Heart right ventricle (tissue), 16 donors: ENCODE measurements at regions not wholly inside any gene's neighbourhood (a gene's known extent, or its start where the extent isn't known, plus 50 kb on each side); places are given as distances from the start of the nearest gene placed in this dataset.

Source experiments
- ATAC-seq, 8 donors: fragments of 200-7000 bp; cut with Tn5 transposase; one replicate each; pipeline ENCODE4 v1.9.1; 2020; ENCODE audit warnings: mild to moderate bottlenecking in 8 of 8, moderate library complexity in 8 of 8, moderate number of reproducible peaks in 1 of 8
- DNase-seq, 2 donors: peaks; one replicate each; pipeline ENCODE4 v3.0.0-alpha.2; 2020
- H3K27ac ChIP-seq, 10 donors: fragments of 200-600 bp; sonication (generic) in 2 of 10; one replicate each; pipeline versions ENCODE4 v1.5.0 to v1.8.0; 2020 to 2022; ENCODE audit warnings: mild to moderate bottlenecking in 3 of 10
- H3K27me3 ChIP-seq, 7 donors: fragments of 200-600 bp; one replicate each; pipeline ENCODE4 v1.8.0; 2021 to 2022; ENCODE audit warnings: mild to moderate bottlenecking in 2 of 7
- H3K36me3 ChIP-seq, 9 donors: fragments of 200-600 bp; sonication (generic) in 1 of 9; one replicate each; pipeline versions ENCODE4 v1.5.0 to v1.8.0; 2020 to 2022; ENCODE audit warnings: mild to moderate bottlenecking in 2 of 9
- H3K4me1 ChIP-seq, 9 donors: fragments of 200-600 bp; sonication (generic) in 1 of 9; one replicate each; pipeline versions ENCODE4 v1.5.0 to v1.8.0; 2020 to 2022; ENCODE audit warnings: mild to moderate bottlenecking in 4 of 9
- H3K4me3 ChIP-seq, 10 donors: fragments of 200-600 bp; sonication (generic) in 2 of 10; one replicate each; pipeline versions ENCODE4 v1.5.0 to v1.8.0; 2020 to 2022; ENCODE audit warnings: mild to moderate bottlenecking in 7 of 10, moderate library complexity in 2 of 10
- H3K9me3 ChIP-seq, 11 donors: fragments of 200-600 bp in 10 of 11; sonication (generic) in 2 of 11; one replicate each; pipeline versions ENCODE4 v1.5.0 to v1.8.0; 2013 to 2022; ENCODE audit warnings: mild to moderate bottlenecking in 2 of 11, control low read depth in 1 of 11, moderate library complexity in 1 of 11
- CTCF ChIP-seq, 9 donors: fragments of 200-600 bp; sonication (generic) in 2 of 9; IDR thresholded peaks; one replicate each; pipeline versions ENCODE4 v1.5.0 to v1.8.0; 2021 to 2022; ENCODE audit warnings: antibody characterized with exemption in 9 of 9, mild to moderate bottlenecking in 5 of 9, moderate library complexity in 1 of 9
- WGBS, 2 donors: extraction: QIAGEN DNeasy Blood & Tissue Kit; methylation state at CpG; one replicate each; pipeline ENCODE4 v1.1.7; 2013; ENCODE audit warnings: inconsistent platforms in 1 of 2; 5-methylcytosine and 5-hydroxymethylcytosine counted together
- intact Hi-C, 10 donors: fragments of 100-400 bp; cut with DNase I; formaldehyde crosslinking; loops; one replicate each; pipeline versions ENCODE4 v1.11.1 to v1.14.2; 2022
- donor health status: Arrhythmogenic right ventricular cardiomyopathy.
- donor health status: ischemic (EF 13 %, LVEDD 7.1; RV severe dilation, severe dysfunction).
- donor health status: healthy with polysubstance abuse.
- donor health status: DM: no; HTN: yes; CAD: no.
- donor health status: DM: no; HTN: no; CAD: no.
- donor health status: ischemic (EF 25% LVEDD 6.9; RV normal size, moderate dysfunction).
- donor health status: ischemic (EF 25% LVEDD 5.7; RV mildly dilated, moderate dysfunction).
- donor health status: healthy.
- donor health status: DM: yes; HTN: yes; CAD: no.
- donor health status: Ischemic cardiomyopathy.
- donor health status: ischemic (EF 35%, LVEDD 5.7; RV mildly dilated, moderate dysfunction).
- donor health status: nonischemic (EF 11% LVEDD 7.7; RV severe dilation, severe dysfunction).
- donor health status: DM: yes; HTN: yes; CAD: no.
- donor health status: PGD.
- donor health status: ischemic (EF 29% LVEDD 5.4; RV normal size, mild dysfunction).
- donor health status: nonischemic (EF 23%, LVEDD 6.1; RV moderate dilation, normal function).

GRCh38 chr7:18378989-18379605 lies 116.5 kb upstream of the HDAC9 start:
- WGBS, 2 donors, result 84 to 89% methylated on average over 2 of the region's 2 CpGs
- no peak overlapping the region for H3K4me3 ChIP-seq
- no peak overlapping the region for H3K27ac ChIP-seq
- H3K27me3 ChIP-seq, result no peaks in the 10 kb centered on the region
- TF ChIP-seq CTCF (IDR thresholded peaks at IDR 0.05), result no peak
- peaks cover 0 to 3% (median 0%) of the 10 kb centered on the region in 9 donors for H3K4me1 ChIP-seq
- H3K36me3 ChIP-seq, result no peaks in the 10 kb centered on the region
- ATAC-seq (no peak), DNase-seq (no peak)
- no peaks in the 10 kb centered on the region for H3K9me3 ChIP-seq
- intact Hi-C loops, result no loop called here

- ATAC-seq, result no peak
- H3K27me3 ChIP-seq, result no peaks in the 10 kb centered on the region
- no peaks in the 10 kb centered on the region for H3K36me3 ChIP-seq
- H3K4me1 ChIP-seq, result peaks cover 0 to 22% (median 12%) of the 10 kb centered on the region in 9 donors
- DNase-seq, result no peak
- H3K27ac ChIP-seq, result no peak overlapping the region
- intact Hi-C loops, result no loop called here
- H3K9me3 ChIP-seq, result no peaks in the 10 kb centered on the region
- 93 to 97% methylated on average over 1 of the region's 1 CpG for WGBS, 2 donors
- TF ChIP-seq CTCF (IDR thresholded peaks at IDR 0.05), result no peak
- H3K4me3 ChIP-seq, result no peak overlapping the region
These were observed 110.9 kb upstream of the HDAC9 start for GRCh38 chr7:18384491-18385143.

- no peaks in the 10 kb centered on the region for H3K36me3 ChIP-seq
These were observed 108.9 kb upstream of the HDAC9 start for GRCh38 chr7:18386607-18387006.

GRCh38 chr7:18387191-18387735 lies 108.3 kb upstream of the HDAC9 start:
- DNase-seq (no peak), ATAC-seq (no peak)
- no peaks in the 10 kb centered on the region for H3K27me3 ChIP-seq
- no peaks in the 10 kb centered on the region for H3K36me3 ChIP-seq
- intact Hi-C loops, result no loop called here
- peaks cover 0 to 40% (median 27%) of the 10 kb centered on the region in 9 donors for H3K4me1 ChIP-seq
- H3K27ac ChIP-seq, result peak overlapping the region in 1 of 10 donors; percentile 13
- no peak overlapping the region for H3K4me3 ChIP-seq
- WGBS, 2 donors, result 75 to 82% methylated on average over 2 of the region's 2 CpGs
- no peak for TF ChIP-seq CTCF (IDR thresholded peaks at IDR 0.05)
- H3K9me3 ChIP-seq, result no peaks in the 10 kb centered on the region

More at GRCh38 chr7:18386607-18387006, 108.9 kb upstream of the HDAC9 start:
- no peak for TF ChIP-seq CTCF (IDR thresholded peaks at IDR 0.05)
- Histone ChIP-seq H3K4me3 (no peak overlapping the region), H3K27ac (peak overlapping the region in 1 of 10 donors; percentile 13), H3K9me3 (no peaks in the 10 kb centered on the region), H3K4me1 (peaks cover 0 to 40% (median 27%) of the 10 kb centered on the region in 9 donors), H3K27me3 (no peaks in the 10 kb centered on the region)
- ATAC-seq (no peak), DNase-seq (no peak)
- WGBS, 2 donors, result 79 to 87% methylated on average over 4 of the region's 4 CpGs
- intact Hi-C loops, result no loop called here
